ENCODE measurements at regions not wholly inside any gene's neighbourhood (a gene's known extent, or its start where the extent isn't known, plus 50 kb on each side); places are given as distances from the start of the nearest gene placed in this dataset.
"Not testable (repeated sequence)": the region's sequence is repeated elsewhere in the genome, so short reads cannot be mapped to it uniquely, and the experiment has no call there.

GRCh38 chr2:154577390-154577789 is 121.1 kb upstream of the KCNJ3 start:
- DNase-seq = no peak
- intact Hi-C loops (cut with DNase I) = no loop called here

GRCh38 chr2:154580767-154581166 is 117.7 kb upstream of the KCNJ3 start:
- DNase-seq = no peak
- intact Hi-C loops (cut with DNase I) = no loop called here

- DNase-seq; intact Hi-C loops (cut with DNase I): not testable (repeated sequence)
Observed at GRCh38 chr2:154582694-154583093, 115.8 kb upstream of the KCNJ3 start.

- DNase-seq; intact Hi-C loops (cut with DNase I): not testable (repeated sequence)
Observed at GRCh38 chr2:154583274-154583673, 115.2 kb upstream of the KCNJ3 start.

GRCh38 chr2:154587739-154588138 is 110.8 kb upstream of the KCNJ3 start:
- intact Hi-C loops (cut with DNase I) = no loop called here
- no peak for DNase-seq

- intact Hi-C loops (cut with DNase I) = no loop called here
- DNase-seq = no peak
Observed at GRCh38 chr2:154588838-154589237, 109.7 kb upstream of the KCNJ3 start.

GRCh38 chr2:154589514-154589913 is 109.0 kb upstream of the KCNJ3 start:
- DNase-seq = no peak
- intact Hi-C loops (cut with DNase I) = no loop called here

- intact Hi-C loops (cut with DNase I) = no loop called here
- no peak for DNase-seq
Observed at GRCh38 chr2:154591294-154591820, 107.1 kb upstream of the KCNJ3 start.

GRCh38 chr2:154599189-154599588 is 99.3 kb upstream of the KCNJ3 start:
- no peak for DNase-seq
- intact Hi-C loops (cut with DNase I) = no loop called here

GRCh38 chr2:154600927-154601494 is 97.5 kb upstream of the KCNJ3 start:
- intact Hi-C loops (cut with DNase I) = no loop called here

GRCh38 chr2:154603682-154604081 is 94.8 kb upstream of the KCNJ3 start:
- DNase-seq = no peak
- intact Hi-C loops (cut with DNase I) = no loop called here

More at GRCh38 chr2:154600927-154601494, 97.5 kb upstream of the KCNJ3 start:
- DNase-seq = peak in 1 of 42 donors; percentile 7

- intact Hi-C loops (cut with DNase I) = no loop called here
- DNase-seq = no peak
Observed at GRCh38 chr2:154608438-154608837, 90.1 kb upstream of the KCNJ3 start.

GRCh38 chr2:154614906-154615305 is 83.6 kb upstream of the KCNJ3 start:
- intact Hi-C loops (cut with DNase I) = no loop called here
- DNase-seq = no peak

- intact Hi-C loops (cut with DNase I) = no loop called here
- DNase-seq = no peak
Observed at GRCh38 chr2:154616659-154617058, 81.8 kb upstream of the KCNJ3 start.

- intact Hi-C loops (cut with DNase I) = no loop called here
- DNase-seq = no peak
Observed at GRCh38 chr2:154620471-154620870, 78.0 kb upstream of the KCNJ3 start.

GRCh38 chr2:154623819-154624218 is 74.7 kb upstream of the KCNJ3 start:
- DNase-seq = peak; percentile 5 to 85 (median 63)
- intact Hi-C loops (cut with DNase I) = no loop called here

- intact Hi-C loops (cut with DNase I) = no loop called here
- no peak for DNase-seq
Observed at GRCh38 chr2:154637456-154637855, 61.0 kb upstream of the KCNJ3 start.

- DNase-seq = no peak
- intact Hi-C loops (cut with DNase I) = no loop called here
Observed at GRCh38 chr2:154638783-154639182, 59.7 kb upstream of the KCNJ3 start.

- intact Hi-C loops (cut with DNase I) = no loop called here
- DNase-seq = no peak
Observed at GRCh38 chr2:154640000-154640399, 58.5 kb upstream of the KCNJ3 start.
